Trophoblast cell (in vitro differentiated cells and primary cell): ENCODE measurements at regions not wholly inside any gene's neighbourhood (a gene's known extent, or its start where the extent isn't known, plus 50 kb on each side); places are given as distances from the start of the nearest gene placed in this dataset.

ENCODE experiments used
- DNase-seq, 2 donors: peaks; one replicate each; pipeline ENCODE4 v3.0.0-alpha.2; 2016
- H2AFZ ChIP-seq: 2 replicates; pipeline ENCODE4 v1.6.1; 2013; ENCODE audit warnings: low read length, moderate library complexity, mild to moderate bottlenecking; ENCODE audit not compliant: insufficient read depth, poor library complexity
- H2AK5ac ChIP-seq: 2 replicates; pipeline ENCODE4 v1.6.1; 2013; ENCODE audit warnings: mild to moderate bottlenecking, low read length
- H2BK120ac ChIP-seq: 2 replicates; pipeline ENCODE4 v1.6.1; 2013; ENCODE audit warnings: low read length, mild to moderate bottlenecking, moderate library complexity; ENCODE audit not compliant: insufficient read depth, poor library complexity
- H2BK12ac ChIP-seq: 2 replicates; pipeline ENCODE4 v1.6.1; 2013; ENCODE audit warnings: mild to moderate bottlenecking, low read length, moderate library complexity
- H2BK5ac ChIP-seq: 2 replicates; pipeline ENCODE4 v1.6.1; 2013; ENCODE audit warnings: low read length, low read depth, moderate library complexity, mild to moderate bottlenecking; ENCODE audit not compliant: poor library complexity
- H3K14ac ChIP-seq: 2 replicates; pipeline ENCODE4 v1.6.1; 2013; ENCODE audit warnings: mild to moderate bottlenecking, low read length
- H3K18ac ChIP-seq: 2 replicates; pipeline ENCODE4 v1.6.1; 2013; ENCODE audit warnings: mild to moderate bottlenecking, low read length
- H3K23ac ChIP-seq: 2 replicates; pipeline ENCODE4 v1.6.1; 2013; ENCODE audit warnings: low read length
- H3K27ac ChIP-seq: 2 replicates; pipeline ENCODE4 v1.5.1; 2013; ENCODE audit warnings: low read depth, mild to moderate bottlenecking, inconsistent platforms, low read length, moderate library complexity
- H3K27me3 ChIP-seq: 2 replicates; pipeline ENCODE4 v1.6.1; 2013; ENCODE audit warnings: inconsistent platforms, mild to moderate bottlenecking, low read length, moderate library complexity; ENCODE audit not compliant: insufficient read depth
- H3K36me3 ChIP-seq, 2 experiments: 1 replicate in 1 of 2; 2 replicates in 1 of 2; pipeline ENCODE4 v1.6.1; 2013; ENCODE audit warnings: low read length in 2 of 2, mild to moderate bottlenecking in 2 of 2, moderate library complexity in 1 of 2; ENCODE audit not compliant: insufficient read depth in 2 of 2, control insufficient read depth in 1 of 2
- H3K4ac ChIP-seq: 2 replicates; pipeline ENCODE4 v1.6.1; 2013; ENCODE audit warnings: low read depth, mild to moderate bottlenecking, low read length, moderate library complexity
- H3K4me1 ChIP-seq, 2 experiments: 1 replicate in 1 of 2; 2 replicates in 1 of 2; pipeline ENCODE4 v1.6.1; 2013; ENCODE audit warnings: low read length in 2 of 2, mild to moderate bottlenecking in 2 of 2, moderate library complexity in 1 of 2; ENCODE audit not compliant: insufficient read depth in 2 of 2, control insufficient read depth in 1 of 2
- H3K4me2 ChIP-seq: 2 replicates; pipeline ENCODE4 v1.6.1; 2013; ENCODE audit warnings: inconsistent platforms, mild to moderate bottlenecking, low read length, moderate library complexity
- H3K4me3 ChIP-seq: 2 replicates; pipeline ENCODE4 v1.5.1; 2013; ENCODE audit warnings: mild to moderate bottlenecking, low read depth, low read length, inconsistent platforms
- H3K79me1 ChIP-seq: one replicate; pipeline ENCODE4 v1.6.1; 2013; ENCODE audit warnings: low read length
- H3K79me2 ChIP-seq: 2 replicates; pipeline ENCODE4 v1.6.1; 2013; ENCODE audit warnings: low read length, mild to moderate bottlenecking; ENCODE audit not compliant: control insufficient read depth, insufficient read depth, poor library complexity
- H3K9ac ChIP-seq: 2 replicates; pipeline ENCODE4 v1.6.1; 2013; ENCODE audit warnings: mild to moderate bottlenecking, low read length
- H3K9me3 ChIP-seq: 2 replicates; pipeline ENCODE4 v1.6.1; 2013; ENCODE audit warnings: low read depth, mild to moderate bottlenecking, control low read depth, inconsistent platforms, low read length; ENCODE audit not compliant: insufficient read depth
- H4K12ac ChIP-seq: 2 replicates; pipeline ENCODE4 v1.6.1; 2013; ENCODE audit warnings: low read depth, mild to moderate bottlenecking, low read length, moderate library complexity
- H4K8ac ChIP-seq: 2 replicates; pipeline ENCODE4 v1.6.1; 2013; ENCODE audit warnings: low read depth, mild to moderate bottlenecking, low read length, moderate library complexity
- H4K91ac ChIP-seq: one replicate; pipeline ENCODE4 v1.6.1; 2013; ENCODE audit warnings: low read depth, mild to moderate bottlenecking, low read length, moderate library complexity
- WGBS: extraction: QIAGEN DNeasy Blood & Tissue Kit; methylation state at CpG from one replicate; pipeline ENCODE4 v1.1.7; 2013; ENCODE audit warnings: missing lambda C conversion rate; ENCODE audit not compliant: insufficient read length, insufficient coverage; ENCODE audit errors: extremely low coverage; 5-methylcytosine and 5-hydroxymethylcytosine counted together

DNA sequence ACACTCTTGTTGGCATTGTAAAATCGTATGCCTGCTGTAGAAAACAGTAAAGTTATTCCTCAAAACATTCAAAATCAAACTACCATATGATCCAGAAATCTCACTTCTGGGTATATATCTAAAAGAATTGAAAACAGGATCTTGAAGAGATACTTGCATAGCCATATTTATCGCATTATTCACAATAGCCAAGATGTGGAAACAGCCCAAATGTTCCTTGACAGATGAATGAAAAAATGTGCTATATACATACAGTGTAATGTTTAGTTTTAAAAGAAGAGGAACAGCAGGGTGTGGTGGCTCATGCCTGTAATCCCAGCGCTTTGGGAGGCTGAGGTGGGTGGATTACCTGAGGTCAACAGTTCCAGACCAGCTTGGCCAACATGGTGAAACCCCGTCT, 234.1 kb upstream of the DAB2 start:
- Histone ChIP-seq H3K9ac (no peak overlapping the region), H4K12ac (no peak overlapping the region), H3K36me3 (no peaks in the 10 kb centered on the region), H2AK5ac (no peak overlapping the region), H2BK12ac (no peak overlapping the region), H3K4me2 (no peak overlapping the region), H3K14ac (no peak overlapping the region), H3K4me1 (peaks cover 2 to 5% of the 10 kb centered on the region in 2 experiments), H3K23ac (no peak overlapping the region), H4K8ac (no peak overlapping the region), H3K79me2 (no peaks in the 10 kb centered on the region), H4K91ac (no peak overlapping the region), H3K4me3 (no peak overlapping the region), H3K4ac (no peak overlapping the region), H3K18ac (no peak overlapping the region), H3K79me1 (no peaks in the 10 kb centered on the region), H2BK120ac (no peak overlapping the region), H3K27me3 (no peaks in the 10 kb centered on the region), H2BK5ac (no peak overlapping the region), H2AFZ (no peak overlapping the region), H3K9me3 (no peaks in the 10 kb centered on the region), H3K27ac (no peak overlapping the region)
- DNase-seq, result no peak
- WGBS, result no CpG with 5 or more reads among the region's 4 CpGs

DNA sequence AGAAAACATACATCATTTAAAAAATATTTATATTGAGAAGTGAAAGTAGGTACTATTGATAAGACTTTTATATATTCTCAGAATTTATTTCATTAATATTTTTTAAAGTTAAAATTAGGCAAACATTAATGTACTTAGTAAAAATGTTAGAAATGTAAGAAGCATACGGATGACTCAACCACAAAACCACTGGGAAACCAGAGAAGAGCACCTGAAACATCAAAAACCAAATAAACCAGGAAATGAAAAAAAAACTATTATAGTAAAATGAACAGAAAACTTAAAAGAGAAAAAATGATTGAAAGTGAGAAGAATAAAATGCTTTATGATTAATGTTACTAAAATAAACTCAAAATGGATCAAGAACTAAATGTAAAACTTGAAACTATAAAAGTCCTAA, 233.2 kb upstream of the DAB2 start:
- H3K4me2 ChIP-seq, result no peak overlapping the region
- no peak overlapping the region for H3K9ac ChIP-seq
- no peaks in the 10 kb centered on the region for H3K79me1 ChIP-seq
- H3K23ac ChIP-seq, result no peak overlapping the region
- H2BK12ac ChIP-seq, result no peak overlapping the region
- no peaks in the 10 kb centered on the region for H3K9me3 ChIP-seq
- H3K27me3 ChIP-seq, result no peaks in the 10 kb centered on the region
- no peak overlapping the region for H4K12ac ChIP-seq
- no peak overlapping the region for H4K8ac ChIP-seq
- no peak overlapping the region for H2AK5ac ChIP-seq
- peaks cover 2 to 5% of the 10 kb centered on the region in 2 experiments for H3K4me1 ChIP-seq
- H3K36me3 ChIP-seq, result no peaks in the 10 kb centered on the region
- H2AFZ ChIP-seq, result no peak overlapping the region
- no peak overlapping the region for H3K14ac ChIP-seq
- H3K18ac ChIP-seq, result no peak overlapping the region
- H2BK120ac ChIP-seq, result no peak overlapping the region
- no peak for DNase-seq
- no CpG with 5 or more reads among the region's 1 CpG for WGBS
- no peak overlapping the region for H3K27ac ChIP-seq
- H3K4me3 ChIP-seq, result no peak overlapping the region
- H3K4ac ChIP-seq, result no peak overlapping the region
- H2BK5ac ChIP-seq, result no peak overlapping the region
- H4K91ac ChIP-seq, result no peak overlapping the region
- H3K79me2 ChIP-seq, result no peaks in the 10 kb centered on the region

DNA sequence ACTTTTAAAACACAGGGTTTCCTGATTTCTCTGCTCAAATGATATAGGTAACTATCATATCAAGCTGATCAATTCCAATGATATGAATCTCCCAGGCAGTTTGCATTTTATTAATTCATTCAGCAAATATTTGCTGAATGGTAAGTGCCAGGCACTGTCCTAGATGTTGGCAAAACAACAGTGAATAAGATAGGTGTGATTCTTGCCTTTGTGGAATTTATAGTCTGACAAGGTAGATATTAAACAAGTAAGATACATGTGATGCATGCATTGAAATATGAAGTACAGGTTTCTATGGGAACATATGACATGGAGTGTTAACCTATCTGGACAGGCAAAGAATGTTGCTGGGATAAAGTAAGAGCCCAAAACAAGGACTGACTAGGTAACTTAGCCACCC, 231.8 kb upstream of the DAB2 start:
- H3K18ac ChIP-seq, result no peak overlapping the region
- H4K91ac ChIP-seq, result no peak overlapping the region
- H3K9me3 ChIP-seq, result peaks cover 3% of the 10 kb centered on the region
- peaks cover 2 to 5% of the 10 kb centered on the region in 2 experiments for H3K4me1 ChIP-seq
- H4K8ac ChIP-seq, result no peak overlapping the region
- H3K79me1 ChIP-seq, result no peaks in the 10 kb centered on the region
- H4K12ac ChIP-seq, result no peak overlapping the region
- DNase-seq, result no peak
- no peak overlapping the region for H3K4me2 ChIP-seq
- no peaks in the 10 kb centered on the region for H3K36me3 ChIP-seq
- no peak overlapping the region for H2BK12ac ChIP-seq
- no peak overlapping the region for H3K23ac ChIP-seq
- H3K79me2 ChIP-seq, result no peaks in the 10 kb centered on the region
- no peak overlapping the region for H2BK120ac ChIP-seq
- H2AK5ac ChIP-seq, result no peak overlapping the region
- H3K4ac ChIP-seq, result no peak overlapping the region
- H3K27ac ChIP-seq, result no peak overlapping the region
- no peak overlapping the region for H3K4me3 ChIP-seq
- H3K27me3 ChIP-seq, result no peaks in the 10 kb centered on the region
- H2AFZ ChIP-seq, result no peak overlapping the region
- no peak overlapping the region for H2BK5ac ChIP-seq
- H3K9ac ChIP-seq, result no peak overlapping the region
- H3K14ac ChIP-seq, result no peak overlapping the region

DNA sequence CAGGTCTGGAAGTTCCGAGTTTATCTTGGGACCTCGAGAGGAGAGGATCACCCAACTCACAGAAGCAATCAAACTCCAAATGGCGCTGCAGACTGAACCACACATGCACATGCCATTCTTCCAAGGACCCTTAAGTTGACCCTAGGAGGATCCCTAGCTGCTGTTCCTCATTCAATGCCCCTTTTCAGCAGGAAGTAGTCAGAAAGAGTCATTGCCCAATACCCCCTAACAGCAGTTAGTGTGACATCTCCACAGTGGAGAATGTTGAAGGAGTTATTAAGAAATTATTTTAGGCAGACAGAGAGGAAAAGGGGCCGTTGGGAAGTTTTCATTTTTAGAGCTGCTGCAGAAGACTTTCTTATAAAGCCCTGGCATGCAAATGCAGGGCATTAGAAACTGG, 229.9 kb upstream of the DAB2 start:
- H3K79me2 ChIP-seq, result no peaks in the 10 kb centered on the region
- no peak overlapping the region for H2BK5ac ChIP-seq
- no peak overlapping the region for H3K27ac ChIP-seq
- peaks cover 3% of the 10 kb centered on the region for H3K9me3 ChIP-seq
- no peak overlapping the region for H3K9ac ChIP-seq
- H3K23ac ChIP-seq, result no peak overlapping the region
- H4K8ac ChIP-seq, result no peak overlapping the region
- no peak overlapping the region for H4K91ac ChIP-seq
- H3K4me3 ChIP-seq, result no peak overlapping the region
- H3K4ac ChIP-seq, result no peak overlapping the region
- no CpG with 5 or more reads among the region's 4 CpGs for WGBS
- H3K27me3 ChIP-seq, result no peaks in the 10 kb centered on the region
- no peak for DNase-seq
- H2AK5ac ChIP-seq, result no peak overlapping the region
- H4K12ac ChIP-seq, result no peak overlapping the region
- no peak overlapping the region for H3K14ac ChIP-seq
- no peaks in the 10 kb centered on the region for H3K4me1 ChIP-seq
- no peak overlapping the region for H3K18ac ChIP-seq
- no peaks in the 10 kb centered on the region for H3K36me3 ChIP-seq
- no peak overlapping the region for H2BK120ac ChIP-seq
- no peak overlapping the region for H2AFZ ChIP-seq
- no peaks in the 10 kb centered on the region for H3K79me1 ChIP-seq
- no peak overlapping the region for H2BK12ac ChIP-seq
- no peak overlapping the region for H3K4me2 ChIP-seq
